ENCODE measurements at regions not wholly inside any gene's neighbourhood (a gene's known extent, or its start where the extent isn't known, plus 50 kb on each side); places are given as distances from the start of the nearest gene placed in this dataset.

DNA sequence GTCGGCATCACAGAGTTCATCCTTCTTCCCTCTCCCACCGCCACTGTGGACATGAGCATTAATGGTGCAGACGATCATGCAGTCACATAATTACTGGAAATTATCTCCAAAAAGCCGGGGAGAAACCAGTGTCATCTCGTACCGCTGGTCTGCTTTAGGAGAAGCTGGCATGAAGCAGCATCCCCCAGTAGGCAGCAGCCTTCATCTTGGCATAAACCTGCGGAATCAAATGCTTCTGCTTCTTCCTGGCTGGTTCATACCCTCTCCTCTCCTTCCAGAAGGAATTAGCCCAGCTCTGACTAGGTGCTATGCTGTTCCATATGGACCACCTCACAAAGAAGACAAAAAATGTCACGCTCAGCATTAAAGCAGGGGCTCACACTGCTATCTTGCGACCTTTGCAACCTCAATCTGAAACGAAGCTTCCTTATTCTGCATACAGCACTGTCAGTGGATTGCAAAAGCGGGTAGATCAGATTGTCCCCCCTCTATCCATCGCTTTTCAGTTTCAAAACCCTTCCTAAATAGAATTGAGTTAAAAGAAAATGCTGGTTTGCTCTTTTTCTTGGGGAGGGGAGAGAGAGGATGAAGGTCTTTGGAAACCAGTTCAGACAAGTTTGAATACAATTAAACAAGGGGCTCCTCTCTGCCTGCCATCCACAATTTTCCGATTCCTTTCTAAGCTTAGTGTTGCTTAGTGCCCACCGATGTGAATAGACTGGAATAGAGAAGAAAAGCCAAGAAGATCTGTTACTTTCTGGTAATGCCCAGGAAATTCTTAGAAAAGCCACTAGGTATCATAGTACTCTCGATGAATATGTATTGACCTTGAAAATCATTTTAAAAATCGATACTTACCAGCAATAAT, 212.1 kb upstream of the ZNF521 start:
- TF ChIP-seq EP300 (IDR thresholded peaks at IDR 0.05; ENCODE audit: low read depth): no peak
- no peak for TF ChIP-seq POLR2A (IDR thresholded peaks at IDR 0.05)
- no peak for TF ChIP-seq POLR2AphosphoS5 (IDR thresholded peaks at IDR 0.05)
- TF ChIP-seq, protein P1, sequence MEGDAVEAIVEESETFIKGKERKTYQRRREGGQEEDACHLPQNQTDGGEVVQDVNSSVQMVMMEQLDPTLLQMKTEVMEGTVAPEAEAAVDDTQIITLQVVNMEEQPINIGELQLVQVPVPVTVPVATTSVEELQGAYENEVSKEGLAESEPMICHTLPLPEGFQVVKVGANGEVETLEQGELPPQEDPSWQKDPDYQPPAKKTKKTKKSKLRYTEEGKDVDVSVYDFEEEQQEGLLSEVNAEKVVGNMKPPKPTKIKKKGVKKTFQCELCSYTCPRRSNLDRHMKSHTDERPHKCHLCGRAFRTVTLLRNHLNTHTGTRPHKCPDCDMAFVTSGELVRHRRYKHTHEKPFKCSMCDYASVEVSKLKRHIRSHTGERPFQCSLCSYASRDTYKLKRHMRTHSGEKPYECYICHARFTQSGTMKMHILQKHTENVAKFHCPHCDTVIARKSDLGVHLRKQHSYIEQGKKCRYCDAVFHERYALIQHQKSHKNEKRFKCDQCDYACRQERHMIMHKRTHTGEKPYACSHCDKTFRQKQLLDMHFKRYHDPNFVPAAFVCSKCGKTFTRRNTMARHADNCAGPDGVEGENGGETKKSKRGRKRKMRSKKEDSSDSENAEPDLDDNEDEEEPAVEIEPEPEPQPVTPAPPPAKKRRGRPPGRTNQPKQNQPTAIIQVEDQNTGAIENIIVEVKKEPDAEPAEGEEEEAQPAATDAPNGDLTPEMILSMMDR (IDR thresholded peaks at IDR 0.05): no peak

All from transverse colon (tissue), 4 donors.